ENCODE measurements at regions not wholly inside any gene's neighbourhood (a gene's known extent, or its start where the extent isn't known, plus 50 kb on each side); places are given as distances from the start of the nearest gene placed in this dataset.

DNA sequence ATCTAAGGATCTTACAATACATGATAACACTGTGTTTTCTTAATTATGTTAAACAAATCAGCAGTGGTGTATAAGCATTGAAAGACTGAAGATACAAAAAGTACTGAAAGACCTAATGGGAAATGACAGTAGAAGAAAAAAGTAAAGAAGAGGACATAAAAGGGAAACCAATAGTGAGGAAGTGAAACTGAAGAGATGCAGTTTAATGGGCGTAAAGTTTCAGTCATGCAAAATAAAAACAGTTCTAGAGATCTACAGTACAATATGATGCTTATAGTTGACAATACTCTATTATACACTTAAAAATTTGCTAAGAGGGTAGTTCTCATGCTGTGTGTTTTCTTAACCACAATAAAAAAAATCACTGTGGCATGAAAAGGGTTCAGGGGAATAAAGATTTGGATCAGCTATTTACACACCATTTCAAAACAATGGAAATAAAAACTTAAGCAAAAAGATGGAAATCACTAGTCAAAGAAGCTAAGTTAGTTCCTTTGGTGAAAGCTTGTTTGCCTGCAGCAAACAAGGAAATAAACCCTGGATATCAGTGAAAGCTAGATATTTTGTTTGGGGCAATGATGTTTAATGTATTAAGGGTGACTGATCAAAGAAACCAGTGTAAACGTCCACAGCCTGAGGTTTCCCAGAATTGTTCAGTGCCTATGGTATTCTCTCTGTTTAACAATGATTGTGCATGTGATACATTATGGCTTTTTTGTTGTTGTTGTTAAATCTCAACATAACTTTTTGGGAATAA is 1160.8 kb upstream of the ADGRL2 start:
- Histone ChIP-seq H3K4me3 (no peak overlapping the region), H3K4me1 (no peaks in the 10 kb centered on the region), H3K9me3 (replicated peaks) (no peaks in the 10 kb centered on the region), H3K36me3 (no peaks in the 10 kb centered on the region), H3K27ac (no peak overlapping the region), H3K27me3 (no peaks in the 10 kb centered on the region)
- DNase-seq = no peak

DNA sequence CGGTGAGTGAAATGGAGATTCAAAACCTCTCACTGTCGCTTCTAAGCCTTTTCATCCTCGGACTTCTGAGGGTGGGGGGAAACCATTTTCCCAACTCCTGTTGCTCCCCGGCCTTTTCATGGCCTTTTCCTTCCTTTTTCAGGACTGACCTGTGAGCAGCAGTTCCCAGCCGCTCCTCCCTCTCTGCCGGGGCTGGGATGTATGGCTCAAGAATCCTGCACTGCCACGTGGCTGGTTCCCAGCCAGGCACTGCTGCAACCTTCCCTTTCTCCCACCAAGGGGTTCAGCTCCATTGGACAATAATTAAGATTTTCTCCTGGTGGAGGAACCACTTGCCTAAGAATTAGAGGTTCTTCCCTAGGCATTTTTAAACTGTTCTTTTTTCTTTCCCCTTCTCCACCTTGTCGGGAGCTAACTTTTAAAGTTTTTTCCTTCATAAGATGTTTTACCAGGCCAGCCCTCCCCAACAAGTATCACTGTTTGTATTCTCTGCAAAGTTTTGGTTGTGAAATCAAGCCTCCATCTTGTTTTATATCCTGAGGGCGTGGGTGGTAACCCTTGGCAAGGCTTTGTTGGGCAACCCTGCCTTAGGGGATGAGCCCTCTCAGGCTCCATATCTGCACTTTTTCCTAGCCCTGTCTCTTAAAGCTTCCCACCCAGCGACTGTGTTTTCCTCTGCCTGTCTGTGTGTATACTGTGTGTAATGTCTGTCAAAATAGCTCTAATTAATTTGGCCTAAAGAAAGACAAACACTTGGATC is 1166.6 kb upstream of the ADGRL2 start:
- Histone ChIP-seq H3K27me3 (no peaks in the 10 kb centered on the region), H3K4me3 (no peak overlapping the region), H3K4me1 (no peaks in the 10 kb centered on the region), H3K9me3 (replicated peaks) (no peaks in the 10 kb centered on the region), H3K27ac (no peak overlapping the region), H3K36me3 (no peaks in the 10 kb centered on the region)
- no peak for DNase-seq

- Histone ChIP-seq H3K4me1 (no peaks in the 10 kb centered on the region), H3K27me3 (no peaks in the 10 kb centered on the region), H3K27ac (no peak overlapping the region), H3K9me3 (replicated peaks) (no peaks in the 10 kb centered on the region), H3K4me3 (no peak overlapping the region), H3K36me3 (no peaks in the 10 kb centered on the region)
- no peak for DNase-seq
Observed at GRCh38 chr1:80632284-80632683, 1168.5 kb upstream of the ADGRL2 start.

- Histone ChIP-seq H3K27me3 (no peaks in the 10 kb centered on the region), H3K27ac (no peak overlapping the region), H3K36me3 (no peaks in the 10 kb centered on the region), H3K4me3 (no peak overlapping the region), H3K9me3 (replicated peaks) (no peaks in the 10 kb centered on the region), H3K4me1 (no peaks in the 10 kb centered on the region)
- DNase-seq = no peak
Observed at GRCh38 chr1:80629304-80629837, 1171.4 kb upstream of the ADGRL2 start.

- no peak for DNase-seq
- Histone ChIP-seq H3K27ac (no peak overlapping the region), H3K4me3 (no peak overlapping the region), H3K9me3 (replicated peaks) (no peaks in the 10 kb centered on the region), H3K36me3 (no peaks in the 10 kb centered on the region), H3K4me1 (no peaks in the 10 kb centered on the region), H3K27me3 (no peaks in the 10 kb centered on the region)
Observed at GRCh38 chr1:80624682-80625081, 1176.1 kb upstream of the ADGRL2 start.

GRCh38 chr1:80607064-80607463 is 1193.7 kb upstream of the ADGRL2 start:
- Histone ChIP-seq H3K27ac (no peak overlapping the region), H3K4me1 (no peaks in the 10 kb centered on the region), H3K36me3 (no peaks in the 10 kb centered on the region), H3K9me3 (replicated peaks) (no peaks in the 10 kb centered on the region), H3K27me3 (no peaks in the 10 kb centered on the region), H3K4me3 (no peak overlapping the region)
- DNase-seq = no peak

DNA sequence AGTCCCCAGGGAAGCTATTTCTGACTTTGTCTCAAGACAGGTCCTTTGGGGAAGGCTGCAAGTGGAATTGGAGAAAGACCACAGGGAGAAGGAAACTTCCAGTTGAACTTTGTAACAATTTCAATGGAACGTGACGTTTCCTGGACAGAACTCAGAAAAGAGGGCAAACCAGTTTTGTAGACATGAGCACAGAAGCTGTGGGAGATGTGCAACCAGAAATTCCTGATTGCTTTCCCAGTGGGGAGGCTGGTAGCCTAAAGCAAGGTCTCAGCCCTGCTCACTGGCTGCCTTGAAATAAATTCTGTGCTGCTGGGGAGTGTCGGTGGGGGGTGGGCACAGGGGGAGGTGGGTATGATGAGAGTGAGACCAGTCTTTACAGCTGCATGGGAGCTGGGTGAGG is 1206.7 kb upstream of the ADGRL2 start:
- Histone ChIP-seq H3K27ac (no peak overlapping the region), H3K4me1 (no peaks in the 10 kb centered on the region), H3K4me3 (no peak overlapping the region), H3K9me3 (replicated peaks) (peaks cover 7% of the 10 kb centered on the region), H3K27me3 (no peaks in the 10 kb centered on the region), H3K36me3 (no peaks in the 10 kb centered on the region)
- DNase-seq = no peak

GRCh38 chr1:80593197-80593596 is 1207.5 kb upstream of the ADGRL2 start:
- no peak overlapping the region for H3K27ac ChIP-seq
- H3K4me1 ChIP-seq = no peaks in the 10 kb centered on the region
- H3K27me3 ChIP-seq = no peaks in the 10 kb centered on the region
- peaks cover 7% of the 10 kb centered on the region for H3K9me3 ChIP-seq (replicated peaks)
- DNase-seq = no peak
- H3K36me3 ChIP-seq = no peaks in the 10 kb centered on the region
- no peak overlapping the region for H3K4me3 ChIP-seq

GRCh38 chr1:80582980-80583379 is 1217.8 kb upstream of the ADGRL2 start:
- no peak for DNase-seq
- Histone ChIP-seq H3K4me3 (no peak overlapping the region), H3K9me3 (replicated peaks) (no peaks in the 10 kb centered on the region; the same call in 1 of the 2 replicates), H3K36me3 (no peaks in the 10 kb centered on the region), H3K27ac (no peak overlapping the region), H3K4me1 (no peaks in the 10 kb centered on the region), H3K27me3 (no peaks in the 10 kb centered on the region)

DNA sequence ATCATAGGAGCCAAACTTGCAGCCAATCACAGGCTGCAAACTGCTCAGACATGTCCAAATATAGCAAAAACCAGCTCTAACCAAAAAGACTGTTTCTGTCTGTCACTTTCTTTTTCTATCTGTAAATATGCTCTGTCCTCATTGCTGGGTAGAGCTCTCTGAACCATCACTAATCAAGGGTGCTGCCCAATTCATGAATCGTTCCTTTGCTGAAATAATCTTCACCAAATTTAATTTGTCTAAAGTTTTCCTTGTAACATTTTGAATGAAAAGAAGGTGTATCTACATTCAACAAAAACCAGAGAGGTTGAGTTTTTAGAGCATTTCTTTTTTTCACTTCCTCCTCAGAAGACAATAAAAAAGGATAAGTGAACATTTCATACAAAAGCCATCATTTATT is 1221.7 kb upstream of the ADGRL2 start:
- Histone ChIP-seq H3K27me3 (no peaks in the 10 kb centered on the region), H3K27ac (no peak overlapping the region), H3K9me3 (replicated peaks) (no peaks in the 10 kb centered on the region; the same call in 1 of the 2 replicates), H3K36me3 (no peaks in the 10 kb centered on the region), H3K4me1 (no peaks in the 10 kb centered on the region), H3K4me3 (no peak overlapping the region)
- DNase-seq = no peak

GRCh38 chr1:80566867-80567266 is 1233.9 kb upstream of the ADGRL2 start:
- H3K4me1 ChIP-seq = no peaks in the 10 kb centered on the region
- H3K36me3 ChIP-seq = no peaks in the 10 kb centered on the region
- H3K9me3 ChIP-seq (replicated peaks) = no peaks in the 10 kb centered on the region
- no peak overlapping the region for H3K4me3 ChIP-seq
- H3K27me3 ChIP-seq = no peaks in the 10 kb centered on the region
- no peak for DNase-seq
- H3K27ac ChIP-seq = no peak overlapping the region

DNA sequence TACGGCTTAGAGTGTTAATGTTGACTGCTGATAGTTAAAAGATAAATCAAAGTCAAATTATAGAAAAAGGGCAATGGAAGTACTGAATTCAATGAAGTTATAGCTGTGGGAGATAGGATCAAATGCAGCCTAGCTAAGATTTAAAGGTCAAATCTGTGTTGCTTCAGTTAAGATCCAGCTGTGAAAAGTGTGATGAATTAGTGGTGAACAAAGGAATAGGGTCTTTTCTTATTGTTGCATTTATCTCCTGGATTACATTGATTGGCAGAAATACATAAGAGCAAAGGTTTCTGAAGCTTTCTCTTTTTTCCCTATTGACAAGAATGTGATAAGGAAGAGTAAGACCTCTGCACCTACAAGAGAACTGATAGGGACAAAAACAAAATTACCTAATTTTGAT is 1234.6 kb upstream of the ADGRL2 start:
- H3K4me3 ChIP-seq = no peak overlapping the region
- H3K27ac ChIP-seq = no peak overlapping the region
- no peaks in the 10 kb centered on the region for H3K4me1 ChIP-seq
- H3K9me3 ChIP-seq (replicated peaks) = no peaks in the 10 kb centered on the region
- no peak for DNase-seq
- no peaks in the 10 kb centered on the region for H3K27me3 ChIP-seq
- no peaks in the 10 kb centered on the region for H3K36me3 ChIP-seq

- Histone ChIP-seq H3K4me3 (no peak overlapping the region), H3K9me3 (replicated peaks) (no peaks in the 10 kb centered on the region), H3K27me3 (no peaks in the 10 kb centered on the region), H3K36me3 (no peaks in the 10 kb centered on the region), H3K4me1 (no peaks in the 10 kb centered on the region), H3K27ac (no peak overlapping the region)
- DNase-seq = no peak
Observed at GRCh38 chr1:80565406-80565805, 1235.3 kb upstream of the ADGRL2 start.

- no peak for DNase-seq
- Histone ChIP-seq H3K9me3 (replicated peaks) (no peaks in the 10 kb centered on the region), H3K27me3 (no peaks in the 10 kb centered on the region), H3K27ac (no peak overlapping the region), H3K36me3 (no peaks in the 10 kb centered on the region), H3K4me1 (0 out of 2 replicates have a peak, but pooled peaks cover 5% of the 10 kb centered on the region), H3K4me3 (no peak overlapping the region)
Observed at GRCh38 chr1:80542231-80542630, 1258.5 kb upstream of the ADGRL2 start.

GRCh38 chr1:80540596-80540995 is 1260.1 kb upstream of the ADGRL2 start:
- no peak for DNase-seq
- H3K36me3 ChIP-seq = no peaks in the 10 kb centered on the region
- H3K27ac ChIP-seq = no peak overlapping the region
- no peak overlapping the region for H3K4me3 ChIP-seq
- H3K9me3 ChIP-seq (replicated peaks) = no peaks in the 10 kb centered on the region
- H3K27me3 ChIP-seq = no peaks in the 10 kb centered on the region
- 0 out of 2 replicates have a peak, but pooled peaks cover 5% of the 10 kb centered on the region for H3K4me1 ChIP-seq
